Endothelial cell of hepatic sinusoid (primary cell): ENCODE measurements at regions not wholly inside any gene's neighbourhood (a gene's known extent, or its start where the extent isn't known, plus 50 kb on each side); places are given as distances from the start of the nearest gene placed in this dataset.
"Not testable (repeated sequence)": the region's sequence is repeated elsewhere in the genome, so short reads cannot be mapped to it uniquely, and the experiment has no call there.

Source experiments
- in situ Hi-C: cut with HindIII; loops from 2 replicates; pipeline ENCODE4 v1.10.0; 2017; ENCODE audit warnings: low sequenced_read_pairs

GRCh38 chr4:180962268-180962667 lies 1280.9 kb upstream of the TENM3 start:
- in situ Hi-C loops = no loop called here

GRCh38 chr4:180966312-180966711 lies 1276.9 kb upstream of the TENM3 start:
- in situ Hi-C loops = no loop called here

- in situ Hi-C loops = no loop called here
These were observed 1275.3 kb upstream of the TENM3 start for GRCh38 chr4:180967936-180968335.

DNA sequence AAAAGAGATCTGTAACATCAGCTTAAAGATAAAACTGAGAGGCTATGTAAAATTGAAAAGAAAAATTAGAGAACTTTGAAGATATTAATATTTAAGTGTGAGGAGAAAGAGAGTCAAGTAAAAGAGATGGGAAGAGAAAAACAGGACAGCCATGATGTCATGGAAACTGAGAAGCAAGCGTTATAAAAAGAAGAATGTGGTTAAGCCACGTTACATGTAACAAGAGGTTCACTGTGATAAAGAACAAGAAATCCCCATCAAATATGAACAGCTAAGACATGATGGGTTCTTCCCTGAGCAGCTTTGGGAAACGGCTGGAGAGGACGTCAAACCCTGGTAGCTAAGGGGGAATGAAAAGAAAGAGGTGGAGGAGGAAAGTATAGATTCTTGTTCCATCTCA lies 1269.3 kb upstream of the TENM3 start:
- in situ Hi-C loops = no loop called here

DNA sequence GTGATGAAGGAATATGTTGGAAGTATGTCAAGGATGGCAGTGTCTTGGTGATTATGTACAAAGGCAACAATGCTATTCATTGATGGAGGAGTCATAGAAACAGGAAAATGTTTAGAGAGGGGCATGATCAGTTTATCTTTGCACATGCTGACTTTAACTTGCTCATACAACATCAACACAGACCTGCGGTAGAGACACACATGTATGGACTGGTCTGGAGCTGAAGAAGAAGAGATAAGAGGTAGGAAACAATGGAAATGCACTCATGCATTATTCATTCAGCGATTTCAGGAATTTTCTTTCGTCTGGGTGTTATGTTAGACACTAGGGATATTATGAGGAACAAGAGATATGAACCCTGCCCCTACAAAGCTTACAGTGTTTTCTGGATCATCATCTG lies 1252.3 kb upstream of the TENM3 start:
- in situ Hi-C loops = no loop called here

DNA sequence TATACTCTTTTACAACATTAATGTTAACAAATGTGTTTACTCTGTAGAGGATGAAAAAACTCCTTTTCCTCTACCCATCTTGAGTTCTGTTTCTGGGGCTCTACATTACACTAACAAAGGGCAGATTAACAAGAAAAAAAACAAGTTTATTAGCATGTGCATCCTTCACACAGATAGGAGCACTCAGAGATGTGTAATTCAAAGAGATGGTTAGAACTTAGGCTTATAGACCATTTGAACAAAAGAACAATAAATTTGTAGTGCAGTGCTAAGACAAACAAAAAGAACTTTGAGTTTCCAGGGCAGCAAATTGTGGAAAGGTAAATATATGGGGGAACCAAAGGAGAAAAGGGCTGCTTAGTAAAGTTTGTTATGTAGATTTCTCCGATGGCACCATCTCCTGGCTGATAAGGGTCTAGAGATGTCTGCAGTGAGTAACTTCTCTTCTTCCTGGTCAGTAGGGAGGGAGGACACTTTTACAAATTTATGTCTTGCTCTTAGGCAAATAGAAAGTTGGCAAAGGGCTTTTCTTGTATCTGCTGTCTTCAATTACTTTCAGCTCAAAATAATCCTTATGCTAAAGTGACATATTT lies 1249.9 kb upstream of the TENM3 start:
- in situ Hi-C loops = no loop called here

- in situ Hi-C loops = no loop called here
These were observed 1248.5 kb upstream of the TENM3 start for GRCh38 chr4:180994722-180995121.

- in situ Hi-C loops = no loop called here
These were observed 1244.0 kb upstream of the TENM3 start for GRCh38 chr4:180999217-180999616.

DNA sequence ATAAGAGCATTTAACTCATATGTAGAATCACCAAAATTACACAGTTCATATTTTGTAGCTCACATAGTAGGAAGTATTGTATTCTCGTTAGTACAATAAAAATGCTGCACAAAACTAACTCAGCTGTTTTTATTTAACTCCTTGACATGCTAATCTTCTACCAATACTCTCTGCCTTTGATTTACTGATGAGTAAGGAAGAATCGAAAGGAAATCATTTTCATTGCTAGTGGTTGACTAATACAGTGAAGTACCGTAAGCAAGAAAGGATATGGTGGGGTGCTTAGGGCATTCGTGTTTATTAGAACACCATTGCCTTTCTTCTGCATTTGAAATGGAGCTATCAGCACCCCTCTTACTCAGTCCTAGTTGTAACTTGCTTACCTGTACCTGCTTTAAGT lies 1239.1 kb upstream of the TENM3 start:
- in situ Hi-C loops = no loop called here

DNA sequence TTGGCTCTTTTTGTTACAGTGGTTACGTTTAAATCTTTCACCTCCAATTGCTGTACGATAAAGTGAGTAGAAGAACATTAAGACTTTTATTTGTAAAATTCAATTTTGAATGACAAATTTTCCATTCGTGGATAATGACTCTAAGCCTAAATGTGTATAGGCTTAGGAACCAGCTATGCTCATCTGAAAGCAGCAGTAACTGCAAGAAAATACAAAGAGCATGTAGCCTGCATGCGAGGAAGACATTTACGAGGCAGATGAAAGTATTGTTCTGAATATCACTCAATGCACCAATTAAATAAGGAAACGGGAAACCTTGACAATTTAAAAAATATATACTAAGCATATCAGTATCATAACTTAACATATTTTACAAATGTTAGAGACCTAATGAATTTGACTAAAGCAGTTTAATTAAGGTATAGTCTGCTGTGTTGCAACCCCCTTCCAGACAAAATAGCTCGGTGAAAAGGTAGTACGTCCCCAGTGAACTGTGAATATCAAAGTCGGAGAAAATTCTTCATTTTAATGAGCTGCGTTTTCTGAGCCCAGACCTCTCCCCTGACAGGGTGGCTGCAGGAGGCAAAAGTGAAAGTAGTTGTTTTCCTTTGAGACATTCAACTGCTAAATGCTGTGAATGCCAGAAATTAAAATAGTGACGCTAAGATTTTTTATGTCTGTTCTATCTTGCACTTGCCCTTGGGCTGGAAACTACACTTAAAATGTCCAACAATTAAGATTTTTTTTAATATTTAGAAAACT lies 1236.5 kb upstream of the TENM3 start:
- in situ Hi-C loops = no loop called here

DNA sequence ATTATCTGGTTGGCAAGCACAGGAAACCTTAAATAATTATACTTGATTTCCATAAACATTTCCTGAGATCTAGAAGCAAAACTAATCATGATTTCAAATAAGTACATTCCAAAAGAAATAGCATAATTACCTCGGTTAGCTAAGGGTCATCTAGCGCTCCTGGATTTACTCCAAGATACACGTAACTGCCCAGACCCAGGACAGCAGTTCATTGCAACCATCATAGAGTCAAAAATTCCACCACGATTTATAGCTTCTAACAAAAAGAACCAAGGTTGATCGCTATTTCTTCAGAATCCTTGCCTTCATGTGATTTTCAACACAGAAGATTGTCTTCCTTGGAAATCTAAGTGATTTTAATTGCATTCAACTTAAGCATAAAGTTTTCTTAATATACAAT lies 1235.5 kb upstream of the TENM3 start:
- in situ Hi-C loops = no loop called here

- in situ Hi-C loops = no loop called here
These were observed 1235.0 kb upstream of the TENM3 start for GRCh38 chr4:181008164-181008563.

GRCh38 chr4:181013162-181013561 lies 1230.0 kb upstream of the TENM3 start:
- in situ Hi-C loops = loop anchor here (5.0 kb wide), 1 partner anchor 71 kb away; no protein-coding TSS in a partner anchor

DNA sequence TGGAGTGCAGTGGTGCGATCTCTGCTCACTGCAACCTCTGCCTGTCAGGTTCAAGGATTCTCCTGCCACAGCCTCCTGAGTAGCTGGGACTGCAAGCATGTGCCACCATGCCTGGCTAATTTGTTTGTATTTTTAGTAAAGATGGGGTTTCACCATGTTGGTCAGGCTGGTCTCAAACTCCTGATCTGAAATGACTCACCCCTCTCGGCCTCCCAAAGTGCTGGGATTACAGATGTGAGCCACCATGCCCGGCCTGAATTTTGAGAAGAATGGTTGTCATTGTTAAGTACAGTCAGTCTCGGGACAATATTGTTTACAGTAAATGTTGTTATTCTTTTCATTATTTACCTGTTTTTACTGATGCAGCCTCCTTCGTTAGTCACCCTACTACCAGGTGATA lies 1226.2 kb upstream of the TENM3 start:
- in situ Hi-C loops = no loop called here

DNA sequence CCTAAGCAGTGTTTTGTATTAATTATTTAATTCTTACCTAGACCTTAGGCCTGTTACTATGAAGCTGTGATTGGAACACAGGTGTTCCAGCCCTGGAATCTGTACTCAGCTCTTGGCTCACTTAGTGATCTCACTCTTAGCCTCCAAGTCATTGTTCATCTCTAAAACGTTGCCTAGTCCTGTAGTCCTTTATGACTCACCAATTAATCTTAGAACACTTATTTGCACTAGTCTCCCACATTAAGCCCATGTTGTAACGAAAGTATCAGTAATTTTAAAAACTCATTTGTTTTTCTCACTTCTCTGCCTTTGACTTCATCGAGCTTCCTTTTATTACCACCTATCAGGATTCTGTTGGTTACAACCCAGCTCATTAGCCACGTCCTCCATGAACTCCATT lies 1224.7 kb upstream of the TENM3 start:
- in situ Hi-C loops = no loop called here

- in situ Hi-C loops = no loop called here
These were observed 1224.3 kb upstream of the TENM3 start for GRCh38 chr4:181018913-181019312.

GRCh38 chr4:181020456-181020855 lies 1222.7 kb upstream of the TENM3 start:
- in situ Hi-C loops = no loop called here

- in situ Hi-C loops = no loop called here
These were observed 1222.0 kb upstream of the TENM3 start for GRCh38 chr4:181021213-181021612.

DNA sequence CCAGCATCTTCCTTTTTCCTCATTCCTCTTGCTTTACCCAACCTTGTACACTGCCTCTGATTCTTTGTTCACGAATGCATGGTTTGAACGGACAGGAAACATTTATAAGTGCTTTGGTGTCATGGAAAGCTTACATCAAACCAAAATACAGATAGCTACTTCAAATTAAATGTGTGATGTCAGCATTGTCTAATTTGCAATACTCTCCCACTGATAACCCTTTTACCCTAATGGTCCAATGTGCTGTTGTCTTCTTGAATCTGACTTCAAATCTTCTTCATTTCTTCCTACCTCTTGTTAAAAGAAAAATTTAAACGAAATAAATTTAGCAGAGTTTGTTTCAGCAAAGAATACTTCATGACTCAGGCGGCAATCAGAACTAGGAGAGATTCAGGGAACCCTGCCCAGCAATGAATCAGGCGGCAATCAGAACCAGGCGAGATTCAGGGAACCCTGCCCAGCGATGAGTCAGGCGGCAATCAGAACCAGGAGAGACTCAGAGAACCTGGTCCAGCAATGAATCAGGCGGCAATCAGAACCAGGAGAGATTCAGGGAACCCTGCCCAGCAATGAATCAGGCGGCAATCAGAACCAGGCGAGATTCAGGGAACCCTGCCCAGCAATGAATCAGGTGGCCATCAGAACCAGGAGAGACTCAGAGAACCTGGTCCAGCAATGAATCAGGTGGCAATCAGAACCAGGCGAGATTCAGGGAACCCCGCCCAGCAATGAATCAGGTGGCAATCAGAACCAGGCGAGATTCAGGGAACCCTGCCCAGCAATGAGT lies 1212.9 kb upstream of the TENM3 start:
- in situ Hi-C loops = not testable (repeated sequence)

DNA sequence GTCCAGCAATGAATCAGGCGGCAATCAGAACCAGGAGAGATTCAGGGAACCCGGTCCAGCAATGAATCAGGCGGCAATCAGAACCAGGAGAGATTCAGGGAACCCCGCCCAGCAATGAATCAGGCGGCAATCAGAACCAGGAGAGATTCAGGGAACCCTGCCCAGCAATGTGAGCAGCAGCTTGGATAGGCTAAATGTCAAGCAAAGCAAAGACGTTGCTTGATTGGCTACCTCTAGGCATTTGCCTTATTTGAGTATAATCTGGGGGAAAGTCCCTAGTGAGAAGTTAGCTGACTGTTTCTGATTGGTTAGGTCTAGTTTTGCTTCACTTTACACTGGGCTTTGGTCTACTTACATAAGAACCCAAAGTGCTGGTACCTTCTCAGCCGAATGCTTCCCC lies 1212.2 kb upstream of the TENM3 start:
- in situ Hi-C loops = no loop called here

GRCh38 chr4:181043486-181043885 lies 1199.7 kb upstream of the TENM3 start:
- in situ Hi-C loops = no loop called here

- in situ Hi-C loops = no loop called here
These were observed 1196.4 kb upstream of the TENM3 start for GRCh38 chr4:181046809-181047208.
